ENCODE measurements at regions not wholly inside any gene's neighbourhood (a gene's known extent, or its start where the extent isn't known, plus 50 kb on each side); places are given as distances from the start of the nearest gene placed in this dataset.
A peak's percentile ranks its signal among the peaks of the same experiment; 100 is the strongest.
"Not testable (repeated sequence)": the region's sequence is repeated elsewhere in the genome, so short reads cannot be mapped to it uniquely, and the experiment has no call there.

- DNase-seq = no peak
Measured at GRCh38 chr13:33665626-33666175, 152.2 kb upstream of the RFC3 start.

GRCh38 chr13:33671560-33671959 is 146.4 kb upstream of the RFC3 start:
- DNase-seq = no peak

GRCh38 chr13:33672022-33672421 is 145.9 kb upstream of the RFC3 start:
- DNase-seq = not testable (repeated sequence)

- DNase-seq = peak; percentile 49
Measured at GRCh38 chr13:33676045-33676989, 141.6 kb upstream of the RFC3 start.

GRCh38 chr13:33677215-33677614 is 140.7 kb upstream of the RFC3 start:
- DNase-seq = no peak

GRCh38 chr13:33678084-33678483 is 139.9 kb upstream of the RFC3 start:
- no peak for DNase-seq

GRCh38 chr13:33678906-33679657 is 138.9 kb upstream of the RFC3 start:
- DNase-seq = peak; percentile 19

GRCh38 chr13:33679658-33680012 is 138.3 kb upstream of the RFC3 start:
- DNase-seq = no peak

- DNase-seq = no peak
Measured at GRCh38 chr13:33682020-33682564, 135.9 kb upstream of the RFC3 start.

GRCh38 chr13:33682646-33683045 is 135.3 kb upstream of the RFC3 start:
- DNase-seq = not testable (repeated sequence)

- DNase-seq = no peak
Measured at GRCh38 chr13:33683376-33683775, 134.6 kb upstream of the RFC3 start.

GRCh38 chr13:33684874-33685273 is 133.1 kb upstream of the RFC3 start:
- no peak for DNase-seq

GRCh38 chr13:33686772-33687480 is 131.0 kb upstream of the RFC3 start:
- no peak for DNase-seq

- DNase-seq = no peak
Measured at GRCh38 chr13:33690354-33690753, 127.6 kb upstream of the RFC3 start.

GRCh38 chr13:33691980-33692379 is 126.0 kb upstream of the RFC3 start:
- DNase-seq = no peak

- DNase-seq = no peak
Measured at GRCh38 chr13:33692531-33692930, 125.4 kb upstream of the RFC3 start.

- no peak for DNase-seq
Measured at GRCh38 chr13:33694546-33694945, 123.4 kb upstream of the RFC3 start.

- no peak for DNase-seq
Measured at GRCh38 chr13:33696530-33696929, 121.4 kb upstream of the RFC3 start.

GRCh38 chr13:33697926-33698325 is 120.0 kb upstream of the RFC3 start:
- DNase-seq = no peak

- DNase-seq = no peak
Measured at GRCh38 chr13:33707449-33707848, 110.5 kb upstream of the RFC3 start.

- no peak for DNase-seq
Measured at GRCh38 chr13:33710924-33711323, 107.0 kb upstream of the RFC3 start.

GRCh38 chr13:33711436-33711835 is 106.5 kb upstream of the RFC3 start:
- no peak for DNase-seq

GRCh38 chr13:33717775-33718174 is 100.2 kb upstream of the RFC3 start:
- DNase-seq = no peak
